ENCODE measurements at regions not wholly inside any gene's neighbourhood (a gene's known extent, or its start where the extent isn't known, plus 50 kb on each side); places are given as distances from the start of the nearest gene placed in this dataset.

- H3K4me1 ChIP-seq (ENCODE audit: control insufficient read depth, insufficient read depth, low read length): no peaks in the 10 kb centered on the region
- H3K9me3 ChIP-seq (ENCODE audit: control insufficient read depth, low read length): no peaks in the 10 kb centered on the region
- Mint-ChIP-seq H3K27me3 (ENCODE audit: insufficient read depth) (peaks cover 3% of the 10 kb centered on the region), H3K9me3 (no peaks in the 10 kb centered on the region), H3K4me3 (no peak overlapping the region), H3K4me1 (no peaks in the 10 kb centered on the region), H3K36me3 (ENCODE audit: low read depth) (no peaks in the 10 kb centered on the region), H3K27ac (no peak overlapping the region)
- no peaks in the 10 kb centered on the region for H3K36me3 ChIP-seq (ENCODE audit: control insufficient read depth, insufficient read depth, low read length)
- no peak overlapping the region for H3K9ac ChIP-seq (ENCODE audit: extremely low read depth, low read length, poor library complexity, severe bottlenecking)
- H3K27me3 ChIP-seq (ENCODE audit: control insufficient read depth, insufficient read depth, low read length, poor library complexity, severe bottlenecking): no peaks in the 10 kb centered on the region
- no peak overlapping the region for H3K4me3 ChIP-seq (ENCODE audit: low read length)
- no peak for TF ChIP-seq CTCF (conservative IDR thresholded peaks at IDR 0.05)
- WGBS, 2 experiments (ENCODE audit: insufficient coverage in 1 of 2, insufficient read length in 1 of 2): 91 to 100% methylated on average over 2 of the region's 2 CpGs
- no peak for DNase-seq
- no peak overlapping the region for H3K27ac ChIP-seq (ENCODE audit: low read depth, low read length)
These were observed 60.4 kb downstream of the SOX2 start for GRCh38 chr3:181772166-181772565.

- Histone ChIP-seq H3K9me3 (ENCODE audit: control insufficient read depth, low read length) (no peaks in the 10 kb centered on the region), H3K27ac (ENCODE audit: low read depth, low read length) (no peak overlapping the region), H3K4me1 (ENCODE audit: control insufficient read depth, insufficient read depth, low read length) (no peaks in the 10 kb centered on the region), H3K36me3 (ENCODE audit: control insufficient read depth, insufficient read depth, low read length) (no peaks in the 10 kb centered on the region), H3K9ac (ENCODE audit: extremely low read depth, low read length, poor library complexity, severe bottlenecking) (no peak overlapping the region), H3K4me3 (ENCODE audit: low read length) (no peak overlapping the region), H3K27me3 (ENCODE audit: control insufficient read depth, insufficient read depth, low read length, poor library complexity, severe bottlenecking) (no peaks in the 10 kb centered on the region)
- H3K4me1 Mint-ChIP-seq: no peaks in the 10 kb centered on the region
- H3K4me3 Mint-ChIP-seq: no peak overlapping the region
- peaks cover 3% of the 10 kb centered on the region for H3K27me3 Mint-ChIP-seq (ENCODE audit: insufficient read depth)
- H3K9me3 Mint-ChIP-seq: no peaks in the 10 kb centered on the region
- TF ChIP-seq CTCF (conservative IDR thresholded peaks at IDR 0.05): no peak
- no peaks in the 10 kb centered on the region for H3K36me3 Mint-ChIP-seq (ENCODE audit: low read depth)
- no peak for DNase-seq
- H3K27ac Mint-ChIP-seq: no peak overlapping the region
- WGBS, 2 experiments (ENCODE audit: insufficient coverage in 1 of 2, insufficient read length in 1 of 2): 80 to 84% methylated on average over 2 to 4 of the region's 4 CpGs
These were observed 62.2 kb downstream of the SOX2 start for GRCh38 chr3:181773921-181774320.

GRCh38 chr3:181782306-181782954, 70.7 kb downstream of the SOX2 start:
- H3K9me3 Mint-ChIP-seq: no peaks in the 10 kb centered on the region
- WGBS, 2 experiments (ENCODE audit: insufficient coverage in 1 of 2, insufficient read length in 1 of 2): 41% methylated on average over 1 of the region's 1 CpG; no CpG with 5 or more reads in 1 of the 2 experiments
- no peak overlapping the region for H3K27ac ChIP-seq (ENCODE audit: low read depth, low read length)

More at GRCh38 chr3:181782306-181782954, 70.7 kb downstream of the SOX2 start:
- Mint-ChIP-seq H3K27ac (no peak overlapping the region), H3K4me3 (no peak overlapping the region), H3K36me3 (ENCODE audit: low read depth) (no peaks in the 10 kb centered on the region), H3K27me3 (ENCODE audit: insufficient read depth) (no peaks in the 10 kb centered on the region), H3K4me1 (peaks cover 7% of the 10 kb centered on the region)
- TF ChIP-seq CTCF (conservative IDR thresholded peaks at IDR 0.05): no peak
- Histone ChIP-seq H3K9me3 (ENCODE audit: control insufficient read depth, low read length) (no peaks in the 10 kb centered on the region), H3K9ac (ENCODE audit: extremely low read depth, low read length, poor library complexity, severe bottlenecking) (no peak overlapping the region), H3K36me3 (ENCODE audit: control insufficient read depth, insufficient read depth, low read length) (no peaks in the 10 kb centered on the region), H3K4me1 (ENCODE audit: control insufficient read depth, insufficient read depth, low read length) (no peaks in the 10 kb centered on the region), H3K4me3 (ENCODE audit: low read length) (no peak overlapping the region), H3K27me3 (ENCODE audit: control insufficient read depth, insufficient read depth, low read length, poor library complexity, severe bottlenecking) (no peaks in the 10 kb centered on the region)
- no peak for DNase-seq
